Heart right ventricle (tissue), 16 donors: ENCODE measurements at regions not wholly inside any gene's neighbourhood (a gene's known extent, or its start where the extent isn't known, plus 50 kb on each side); places are given as distances from the start of the nearest gene placed in this dataset.
A peak's percentile ranks its signal among the peaks of the same experiment; 100 is the strongest.

Experiments
- ATAC-seq, 8 donors: fragments of 200-7000 bp; cut with Tn5 transposase; one replicate each; pipeline ENCODE4 v1.9.1; 2020; ENCODE audit warnings: mild to moderate bottlenecking in 8 of 8, moderate library complexity in 8 of 8, moderate number of reproducible peaks in 1 of 8
- DNase-seq, 2 donors: peaks; one replicate each; pipeline ENCODE4 v3.0.0-alpha.2; 2020
- H3K27ac ChIP-seq, 10 donors: fragments of 200-600 bp; sonication (generic) in 2 of 10; one replicate each; pipeline versions ENCODE4 v1.5.0 to v1.8.0; 2020 to 2022; ENCODE audit warnings: mild to moderate bottlenecking in 3 of 10
- H3K27me3 ChIP-seq, 7 donors: fragments of 200-600 bp; one replicate each; pipeline ENCODE4 v1.8.0; 2021 to 2022; ENCODE audit warnings: mild to moderate bottlenecking in 2 of 7
- H3K36me3 ChIP-seq, 9 donors: fragments of 200-600 bp; sonication (generic) in 1 of 9; one replicate each; pipeline versions ENCODE4 v1.5.0 to v1.8.0; 2020 to 2022; ENCODE audit warnings: mild to moderate bottlenecking in 2 of 9
- H3K4me1 ChIP-seq, 9 donors: fragments of 200-600 bp; sonication (generic) in 1 of 9; one replicate each; pipeline versions ENCODE4 v1.5.0 to v1.8.0; 2020 to 2022; ENCODE audit warnings: mild to moderate bottlenecking in 4 of 9
- H3K4me3 ChIP-seq, 10 donors: fragments of 200-600 bp; sonication (generic) in 2 of 10; one replicate each; pipeline versions ENCODE4 v1.5.0 to v1.8.0; 2020 to 2022; ENCODE audit warnings: mild to moderate bottlenecking in 7 of 10, moderate library complexity in 2 of 10
- H3K9me3 ChIP-seq, 11 donors: fragments of 200-600 bp in 10 of 11; sonication (generic) in 2 of 11; one replicate each; pipeline versions ENCODE4 v1.5.0 to v1.8.0; 2013 to 2022; ENCODE audit warnings: mild to moderate bottlenecking in 2 of 11, control low read depth in 1 of 11, moderate library complexity in 1 of 11
- CTCF ChIP-seq, 9 donors: fragments of 200-600 bp; sonication (generic) in 2 of 9; IDR thresholded peaks; one replicate each; pipeline versions ENCODE4 v1.5.0 to v1.8.0; 2021 to 2022; ENCODE audit warnings: antibody characterized with exemption in 9 of 9, mild to moderate bottlenecking in 5 of 9, moderate library complexity in 1 of 9
- WGBS, 2 donors: extraction: QIAGEN DNeasy Blood & Tissue Kit; methylation state at CpG; one replicate each; pipeline ENCODE4 v1.1.7; 2013; ENCODE audit warnings: inconsistent platforms in 1 of 2; 5-methylcytosine and 5-hydroxymethylcytosine counted together
- intact Hi-C, 10 donors: fragments of 100-400 bp; cut with DNase I; formaldehyde crosslinking; loops; one replicate each; pipeline versions ENCODE4 v1.11.1 to v1.14.2; 2022
- donor health status: Arrhythmogenic right ventricular cardiomyopathy.
- donor health status: ischemic (EF 13 %, LVEDD 7.1; RV severe dilation, severe dysfunction).
- donor health status: healthy with polysubstance abuse.
- donor health status: DM: no; HTN: yes; CAD: no.
- donor health status: DM: no; HTN: no; CAD: no.
- donor health status: ischemic (EF 25% LVEDD 6.9; RV normal size, moderate dysfunction).
- donor health status: ischemic (EF 25% LVEDD 5.7; RV mildly dilated, moderate dysfunction).
- donor health status: healthy.
- donor health status: DM: yes; HTN: yes; CAD: no.
- donor health status: Ischemic cardiomyopathy.
- donor health status: ischemic (EF 35%, LVEDD 5.7; RV mildly dilated, moderate dysfunction).
- donor health status: nonischemic (EF 11% LVEDD 7.7; RV severe dilation, severe dysfunction).
- donor health status: DM: yes; HTN: yes; CAD: no.
- donor health status: PGD.
- donor health status: ischemic (EF 29% LVEDD 5.4; RV normal size, mild dysfunction).
- donor health status: nonischemic (EF 23%, LVEDD 6.1; RV moderate dilation, normal function).

GRCh38 chr2:144582651-144583380 lies 62.9 kb upstream of the ZEB2 start:
- Histone ChIP-seq H3K36me3 (no peaks in the 10 kb centered on the region), H3K4me3 (no peak overlapping the region), H3K27ac (peak overlapping the region in 1 of 10 donors; percentile 8), H3K27me3 (no peaks in the 10 kb centered on the region), H3K4me1 (peaks cover 0 to 35% (median 0%) of the 10 kb centered on the region in 9 donors), H3K9me3 (no peaks in the 10 kb centered on the region)
- ATAC-seq = peak in 2 of 8 donors; percentile 35 to 58
- WGBS, 2 donors = 38 to 50% methylated on average over 12 of the region's 12 CpGs
- TF ChIP-seq CTCF (IDR thresholded peaks at IDR 0.05) = no peak
- intact Hi-C loops = no loop called here
- no peak for DNase-seq

GRCh38 chr2:144580521-144581161 lies 60.7 kb upstream of the ZEB2 start:
- no peak for TF ChIP-seq CTCF (IDR thresholded peaks at IDR 0.05)
- intact Hi-C loops = loop anchor here in 1 of 10 donors (1.0 kb wide), 1 partner anchor 27 kb away; no protein-coding TSS in a partner anchor

DNA sequence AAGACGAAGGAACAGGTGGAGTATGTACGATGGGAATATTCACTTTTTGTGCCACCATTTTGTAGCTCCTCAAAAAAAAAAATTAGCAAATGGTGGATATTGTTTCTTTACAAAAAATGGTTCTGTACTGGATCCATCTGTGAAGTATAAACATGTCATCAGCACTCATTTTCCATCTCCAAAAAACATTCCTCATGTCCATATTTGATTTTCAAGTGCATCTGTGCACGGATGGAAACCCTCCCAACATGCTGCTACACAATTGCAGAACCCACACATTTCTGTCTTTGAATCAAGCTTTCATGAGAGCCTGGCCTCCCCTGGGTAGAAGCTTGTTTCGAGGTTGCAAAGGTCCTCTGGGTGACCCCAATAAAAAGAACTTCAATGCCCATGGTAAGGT lies 59.6 kb upstream of the ZEB2 start:
- H3K4me3 ChIP-seq = no peak overlapping the region
- whole genome bisulfite sequencing, 2 donors = 90 to 94% methylated on average over 4 of the region's 4 CpGs
- DNase-seq (no peak), ATAC-seq (no peak)
- H3K4me1 ChIP-seq = peaks cover 0 to 29% (median 0%) of the 10 kb centered on the region in 9 donors
- intact Hi-C loops = no loop called here
- H3K36me3 ChIP-seq = no peaks in the 10 kb centered on the region
- no peaks in the 10 kb centered on the region for H3K9me3 ChIP-seq
- H3K27ac ChIP-seq = no peak overlapping the region
- no peak for TF ChIP-seq CTCF (IDR thresholded peaks at IDR 0.05)
- no peaks in the 10 kb centered on the region for H3K27me3 ChIP-seq

More at GRCh38 chr2:144580521-144581161, 60.7 kb upstream of the ZEB2 start:
- Histone ChIP-seq H3K27ac (no peak overlapping the region), H3K27me3 (no peaks in the 10 kb centered on the region), H3K4me3 (no peak overlapping the region), H3K9me3 (no peaks in the 10 kb centered on the region), H3K4me1 (peaks cover 0 to 29% (median 0%) of the 10 kb centered on the region in 9 donors), H3K36me3 (no peaks in the 10 kb centered on the region)
- WGBS, 2 donors = 78 to 84% methylated on average over 4 of the region's 4 CpGs
- ATAC-seq (no peak), DNase-seq (no peak)

GRCh38 chr2:144578099-144578498 lies 58.2 kb upstream of the ZEB2 start:
- WGBS, 2 donors = 74 to 82% methylated on average over 3 of the region's 3 CpGs

More at GRCh38 chr2:144578099-144578498, 58.2 kb upstream of the ZEB2 start:
- no peak overlapping the region for H3K27ac ChIP-seq
- DNase-seq (no peak), ATAC-seq (no peak)
- H3K36me3 ChIP-seq = no peaks in the 10 kb centered on the region
- no peak for TF ChIP-seq CTCF (IDR thresholded peaks at IDR 0.05)
- peaks cover 0 to 22% (median 0%) of the 10 kb centered on the region in 9 donors for H3K4me1 ChIP-seq
- intact Hi-C loops = no loop called here
- no peaks in the 10 kb centered on the region for H3K27me3 ChIP-seq
- H3K4me3 ChIP-seq = no peak overlapping the region
- no peaks in the 10 kb centered on the region for H3K9me3 ChIP-seq
